ENCODE measurements at regions not wholly inside any gene's neighbourhood (a gene's known extent, or its start where the extent isn't known, plus 50 kb on each side); places are given as distances from the start of the nearest gene placed in this dataset.
"Not testable (repeated sequence)": the region's sequence is repeated elsewhere in the genome, so short reads cannot be mapped to it uniquely, and the experiment has no call there.

- DNase-seq (ENCODE audit: low spot score), result peak; percentile 43
Measured at GRCh38 chr2:8119782-8120505, 561.9 kb upstream of the ID2 start.

GRCh38 chr2:8120506-8120860, 561.4 kb upstream of the ID2 start:
- no peak for DNase-seq (ENCODE audit: low spot score)

GRCh38 chr2:8121022-8121825, 560.6 kb upstream of the ID2 start:
- DNase-seq (ENCODE audit: low spot score), result no peak

- no peak for DNase-seq (ENCODE audit: low spot score)
Measured at GRCh38 chr2:8121826-8122513, 559.9 kb upstream of the ID2 start.

GRCh38 chr2:8122520-8122919, 559.3 kb upstream of the ID2 start:
- DNase-seq (ENCODE audit: low spot score), result no peak

GRCh38 chr2:8123464-8123863, 558.4 kb upstream of the ID2 start:
- no peak for DNase-seq (ENCODE audit: low spot score)

GRCh38 chr2:8125741-8126711, 555.8 kb upstream of the ID2 start:
- DNase-seq (ENCODE audit: low spot score), result no peak

- DNase-seq (ENCODE audit: low spot score), result no peak
Measured at GRCh38 chr2:8126783-8127182, 555.1 kb upstream of the ID2 start.

- not testable (repeated sequence) for DNase-seq (ENCODE audit: low spot score)
Measured at GRCh38 chr2:8131423-8131822, 550.4 kb upstream of the ID2 start.

- no peak for DNase-seq (ENCODE audit: low spot score)
Measured at GRCh38 chr2:8132351-8132831, 549.5 kb upstream of the ID2 start.

GRCh38 chr2:8132879-8133278, 549.0 kb upstream of the ID2 start:
- no peak for DNase-seq (ENCODE audit: low spot score)

GRCh38 chr2:8133363-8133762, 548.5 kb upstream of the ID2 start:
- no peak for DNase-seq (ENCODE audit: low spot score)

- no peak for DNase-seq (ENCODE audit: low spot score)
Measured at GRCh38 chr2:8133913-8134472, 547.9 kb upstream of the ID2 start.

- no peak for DNase-seq (ENCODE audit: low spot score)
Measured at GRCh38 chr2:8134473-8134932, 547.4 kb upstream of the ID2 start.

- no peak for DNase-seq (ENCODE audit: low spot score)
Measured at GRCh38 chr2:8134985-8135682, 546.7 kb upstream of the ID2 start.

GRCh38 chr2:8137801-8138200, 544.1 kb upstream of the ID2 start:
- no peak for DNase-seq (ENCODE audit: low spot score)

GRCh38 chr2:8138525-8138922, 543.3 kb upstream of the ID2 start:
- no peak for DNase-seq (ENCODE audit: low spot score)

GRCh38 chr2:8138923-8139667, 542.8 kb upstream of the ID2 start:
- DNase-seq (ENCODE audit: low spot score), result no peak

- DNase-seq (ENCODE audit: low spot score), result no peak
Measured at GRCh38 chr2:8139668-8140200, 542.1 kb upstream of the ID2 start.

Data from mucosa of gallbladder (tissue), 1 donor.